ENCODE measurements at regions not wholly inside any gene's neighbourhood (a gene's known extent, or its start where the extent isn't known, plus 50 kb on each side); places are given as distances from the start of the nearest gene placed in this dataset.

DNA sequence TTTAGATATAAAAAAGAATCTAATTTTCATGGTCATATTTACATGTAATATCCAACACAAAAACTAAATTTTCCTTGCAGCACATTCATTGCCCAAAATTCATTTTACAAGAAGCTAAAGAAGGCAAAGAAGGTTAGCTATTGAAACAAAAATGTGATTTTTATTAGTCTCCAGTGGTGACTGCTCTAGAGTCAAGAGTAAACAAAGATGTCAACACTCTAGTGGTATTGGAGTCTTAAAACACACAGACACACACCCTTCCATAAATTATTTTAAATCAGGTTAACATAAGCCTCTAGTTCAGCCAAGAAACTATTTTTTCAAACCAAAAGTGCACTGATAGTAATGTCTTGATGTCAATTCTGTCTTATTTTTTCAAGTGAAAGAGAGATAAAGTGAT, 329.2 kb downstream of the ZNF608 start:
- Histone ChIP-seq H3K36me3 (ENCODE audit: insufficient read depth) (no peaks in the 10 kb centered on the region), H3K27ac (no peak overlapping the region), H4K20me1 (ENCODE audit: insufficient read depth) (no peaks in the 10 kb centered on the region), H3K4me1 (ENCODE audit: low read depth, poor library complexity, severe bottlenecking) (no peaks in the 10 kb centered on the region), H3K4me2 (no peak overlapping the region), H2AFZ (ENCODE audit: low read depth) (no peak overlapping the region), H3K27me3 (ENCODE audit: insufficient read depth, low read depth) (no peaks in the 10 kb centered on the region), H3K4me3 (IDR thresholded peaks at IDR 0.05; ENCODE audit: insufficient read depth, low read depth, low read length) (no peak overlapping the region), H3K79me2 (ENCODE audit: insufficient read depth, low read depth) (no peaks in the 10 kb centered on the region), H3K9ac (no peak overlapping the region)
- no peak for TF ChIP-seq CTCF (conservative IDR thresholded peaks at IDR 0.05; ENCODE audit: low read depth, low read length)

DNA sequence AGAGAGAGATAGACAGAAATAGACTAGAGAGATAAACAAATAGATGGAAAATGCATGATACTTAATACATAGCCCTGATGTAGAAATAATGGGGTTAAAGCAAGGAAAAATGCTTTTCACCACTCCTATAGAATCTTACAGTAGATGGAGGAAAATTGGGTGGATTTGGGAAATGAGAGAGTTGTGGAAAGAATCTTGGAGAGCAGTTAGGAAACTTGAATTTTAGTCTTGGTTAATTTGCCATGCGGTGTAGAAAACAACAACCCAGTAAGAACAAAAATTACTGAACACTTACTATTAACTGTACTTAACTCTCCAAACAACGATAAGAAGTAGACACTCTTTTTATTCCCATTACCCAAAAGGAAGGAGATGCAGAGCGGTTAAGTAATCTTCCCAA, 329.8 kb downstream of the ZNF608 start:
- H3K4me3 ChIP-seq (IDR thresholded peaks at IDR 0.05; ENCODE audit: insufficient read depth, low read depth, low read length), result no peak overlapping the region
- no peak overlapping the region for H3K27ac ChIP-seq
- H3K79me2 ChIP-seq (ENCODE audit: insufficient read depth, low read depth), result no peaks in the 10 kb centered on the region
- no peak for TF ChIP-seq CTCF (conservative IDR thresholded peaks at IDR 0.05; ENCODE audit: low read depth, low read length)
- H3K36me3 ChIP-seq (ENCODE audit: insufficient read depth), result no peaks in the 10 kb centered on the region
- no peak overlapping the region for H3K4me2 ChIP-seq
- H3K4me1 ChIP-seq (ENCODE audit: low read depth, poor library complexity, severe bottlenecking), result no peaks in the 10 kb centered on the region
- no peak overlapping the region for H3K9ac ChIP-seq
- no peaks in the 10 kb centered on the region for H3K27me3 ChIP-seq (ENCODE audit: insufficient read depth, low read depth)
- no peak overlapping the region for H2AFZ ChIP-seq (ENCODE audit: low read depth)
- no peaks in the 10 kb centered on the region for H4K20me1 ChIP-seq (ENCODE audit: insufficient read depth)

DNA sequence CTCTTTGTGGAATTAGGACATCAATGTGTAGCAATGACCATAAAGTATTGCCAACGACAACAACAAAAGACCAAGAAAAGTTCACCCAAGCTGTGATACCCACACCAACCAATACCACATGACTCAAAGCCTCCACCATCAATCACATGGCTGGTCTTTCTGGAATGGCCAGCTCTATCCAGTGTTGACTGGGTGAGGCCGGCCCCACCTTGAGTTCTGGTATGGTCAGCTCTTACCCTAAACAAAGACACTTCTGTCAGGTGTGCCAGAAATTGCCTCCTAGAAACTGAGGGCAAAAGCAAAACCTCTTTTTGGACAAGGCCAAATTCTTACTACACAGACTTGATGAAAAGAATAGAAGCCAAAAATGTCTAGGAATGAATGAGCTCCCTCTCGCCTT, 331.5 kb downstream of the ZNF608 start:
- no peak for TF ChIP-seq CTCF (conservative IDR thresholded peaks at IDR 0.05; ENCODE audit: low read depth, low read length)
- H3K79me2 ChIP-seq (ENCODE audit: insufficient read depth, low read depth), result no peaks in the 10 kb centered on the region
- H3K4me1 ChIP-seq (ENCODE audit: low read depth, poor library complexity, severe bottlenecking), result peaks cover 7% of the 10 kb centered on the region
- H3K4me3 ChIP-seq (IDR thresholded peaks at IDR 0.05; ENCODE audit: insufficient read depth, low read depth, low read length), result no peak overlapping the region
- H3K27ac ChIP-seq, result no peak overlapping the region
- no peak overlapping the region for H3K4me2 ChIP-seq
- H3K36me3 ChIP-seq (ENCODE audit: insufficient read depth), result no peaks in the 10 kb centered on the region
- H3K9ac ChIP-seq, result no peak overlapping the region
- no peaks in the 10 kb centered on the region for H4K20me1 ChIP-seq (ENCODE audit: insufficient read depth)
- H2AFZ ChIP-seq (ENCODE audit: low read depth), result no peak overlapping the region
- H3K27me3 ChIP-seq (ENCODE audit: insufficient read depth, low read depth), result no peaks in the 10 kb centered on the region

- no peak overlapping the region for H3K4me3 ChIP-seq (IDR thresholded peaks at IDR 0.05; ENCODE audit: insufficient read depth, low read depth, low read length)
- no peak overlapping the region for H3K9ac ChIP-seq
- no peaks in the 10 kb centered on the region for H3K36me3 ChIP-seq (ENCODE audit: insufficient read depth)
- no peak overlapping the region for H2AFZ ChIP-seq (ENCODE audit: low read depth)
- TF ChIP-seq CTCF (conservative IDR thresholded peaks at IDR 0.05; ENCODE audit: low read depth, low read length), result no peak
- no peaks in the 10 kb centered on the region for H3K27me3 ChIP-seq (ENCODE audit: insufficient read depth, low read depth)
- H3K27ac ChIP-seq, result no peak overlapping the region
- peaks cover 7% of the 10 kb centered on the region for H3K4me1 ChIP-seq (ENCODE audit: low read depth, poor library complexity, severe bottlenecking)
- no peak overlapping the region for H3K4me2 ChIP-seq
- H4K20me1 ChIP-seq (ENCODE audit: insufficient read depth), result no peaks in the 10 kb centered on the region
- no peaks in the 10 kb centered on the region for H3K79me2 ChIP-seq (ENCODE audit: insufficient read depth, low read depth)
These were observed 335.6 kb downstream of the ZNF608 start for GRCh38 chr5:124410539-124411488.
